ENCODE measurements at regions not wholly inside any gene's neighbourhood (a gene's known extent, or its start where the extent isn't known, plus 50 kb on each side); places are given as distances from the start of the nearest gene placed in this dataset.

GRCh38 chr12:75771023-75771422 is 259.6 kb upstream of the KRR1 start:
- H2AFZ ChIP-seq (ENCODE audit: low read length), result no peak overlapping the region
- H3K9ac ChIP-seq (ENCODE audit: insufficient read depth, low read length), result no peak overlapping the region
- DNase-seq (ENCODE audit: low read depth in 2 of 2), result no peak
- no peak overlapping the region for H3K4me2 ChIP-seq (ENCODE audit: extremely low read depth, insufficient read depth, low read length)
- no peaks in the 10 kb centered on the region for H3K27me3 ChIP-seq (ENCODE audit: control insufficient read depth, insufficient read depth, low read length)
- no peaks in the 10 kb centered on the region for H3K79me2 ChIP-seq (ENCODE audit: control insufficient read depth, insufficient read depth, low read length)
- no peaks in the 10 kb centered on the region for H3K9me3 ChIP-seq (ENCODE audit: control insufficient read depth, insufficient read depth, low read depth, low read length)
- no peak overlapping the region for H3K27ac ChIP-seq (ENCODE audit: insufficient read depth, low read length)
- H3K4me3 ChIP-seq (replicated peaks in 1 of 4; ENCODE audit: control extremely low read depth in 1 of 4, insufficient read depth in 1 of 4, low read depth in 3 of 4, low read length in 4 of 4), result no peak overlapping the region
- no peak for TF ChIP-seq EZH2 (IDR thresholded peaks at IDR 0.05; ENCODE audit: low read length, missing control alignments)
- TF ChIP-seq CTCF (conservative IDR thresholded peaks at IDR 0.05 in 1 of 2, IDR thresholded peaks at IDR 0.05 in 1 of 2; ENCODE audit: low read depth in 1 of 2, low read length in 2 of 2), result no peak
- H3K36me3 ChIP-seq (ENCODE audit: control insufficient read depth, insufficient read depth, low read length), result no peaks in the 10 kb centered on the region
- no peaks in the 10 kb centered on the region for H4K20me1 ChIP-seq (ENCODE audit: control insufficient read depth, extremely low read depth, insufficient read depth, low read length)
- peaks cover 6% of the 10 kb centered on the region for H3K4me1 ChIP-seq (ENCODE audit: control insufficient read depth, extremely low read depth, insufficient read depth, low read length)

DNA sequence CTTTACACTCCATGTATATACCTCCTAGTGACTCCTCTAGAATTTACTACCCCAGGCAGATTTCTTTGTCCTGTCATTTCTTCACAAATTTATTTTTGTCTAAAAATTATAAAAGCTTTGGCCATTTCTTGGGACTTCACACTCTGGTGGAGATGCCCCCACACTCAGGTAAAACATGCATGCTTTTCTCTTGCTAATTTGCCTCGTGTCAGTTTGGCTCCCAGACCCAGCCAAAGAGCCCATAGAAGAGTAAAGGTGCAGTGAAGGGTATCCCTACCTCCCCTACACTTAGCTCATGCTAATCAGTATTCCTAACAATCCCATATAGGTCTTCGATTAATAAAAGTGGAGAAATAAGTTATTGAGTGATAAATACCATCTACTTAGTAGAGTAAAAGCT is 256.5 kb upstream of the KRR1 start:
- Histone ChIP-seq H3K36me3 (ENCODE audit: control insufficient read depth, insufficient read depth, low read length) (no peaks in the 10 kb centered on the region), H3K4me1 (ENCODE audit: control insufficient read depth, extremely low read depth, insufficient read depth, low read length) (peaks cover 6% of the 10 kb centered on the region), H3K4me3 (replicated peaks in 1 of 4; ENCODE audit: control extremely low read depth in 1 of 4, insufficient read depth in 1 of 4, low read depth in 3 of 4, low read length in 4 of 4) (no peak overlapping the region), H3K9me3 (ENCODE audit: control insufficient read depth, insufficient read depth, low read depth, low read length) (no peaks in the 10 kb centered on the region), H3K27ac (ENCODE audit: insufficient read depth, low read length) (no peak overlapping the region), H4K20me1 (ENCODE audit: control insufficient read depth, extremely low read depth, insufficient read depth, low read length) (no peaks in the 10 kb centered on the region), H3K9ac (ENCODE audit: insufficient read depth, low read length) (no peak overlapping the region), H3K27me3 (ENCODE audit: control insufficient read depth, insufficient read depth, low read length) (no peaks in the 10 kb centered on the region), H2AFZ (ENCODE audit: low read length) (no peak overlapping the region), H3K4me2 (ENCODE audit: extremely low read depth, insufficient read depth, low read length) (no peak overlapping the region), H3K79me2 (ENCODE audit: control insufficient read depth, insufficient read depth, low read length) (no peaks in the 10 kb centered on the region)
- DNase-seq (ENCODE audit: low read depth in 2 of 2), result no peak
- TF ChIP-seq EZH2 (IDR thresholded peaks at IDR 0.05; ENCODE audit: low read length, missing control alignments) (no peak), CTCF (conservative IDR thresholded peaks at IDR 0.05 in 1 of 2, IDR thresholded peaks at IDR 0.05 in 1 of 2; ENCODE audit: low read depth in 1 of 2, low read length in 2 of 2) (no peak)

- DNase-seq (ENCODE audit: low read depth in 2 of 2), result peak; percentile 70 to 80
- no peak overlapping the region for H2AFZ ChIP-seq (ENCODE audit: low read length)
- H3K27ac ChIP-seq (ENCODE audit: insufficient read depth, low read length), result no peak overlapping the region
These were observed 255.1 kb upstream of the KRR1 start for GRCh38 chr12:75766263-75767160.

More at GRCh38 chr12:75766263-75767160, 255.1 kb upstream of the KRR1 start:
- no peak overlapping the region for H3K4me2 ChIP-seq (ENCODE audit: extremely low read depth, insufficient read depth, low read length)
- H3K9me3 ChIP-seq (ENCODE audit: control insufficient read depth, insufficient read depth, low read depth, low read length), result no peaks in the 10 kb centered on the region
- no peaks in the 10 kb centered on the region for H3K79me2 ChIP-seq (ENCODE audit: control insufficient read depth, insufficient read depth, low read length)
- no peak overlapping the region for H3K9ac ChIP-seq (ENCODE audit: insufficient read depth, low read length)
- no peak for TF ChIP-seq CTCF (conservative IDR thresholded peaks at IDR 0.05 in 1 of 2, IDR thresholded peaks at IDR 0.05 in 1 of 2; ENCODE audit: low read depth in 1 of 2, low read length in 2 of 2)
- TF ChIP-seq EZH2 (IDR thresholded peaks at IDR 0.05; ENCODE audit: low read length, missing control alignments), result no peak
- peaks cover 6% of the 10 kb centered on the region for H3K4me1 ChIP-seq (ENCODE audit: control insufficient read depth, extremely low read depth, insufficient read depth, low read length)
- H4K20me1 ChIP-seq (ENCODE audit: control insufficient read depth, extremely low read depth, insufficient read depth, low read length), result no peaks in the 10 kb centered on the region
- H3K4me3 ChIP-seq (replicated peaks in 1 of 4; ENCODE audit: control extremely low read depth in 1 of 4, insufficient read depth in 1 of 4, low read depth in 3 of 4, low read length in 4 of 4), result no peak overlapping the region
- H3K36me3 ChIP-seq (ENCODE audit: control insufficient read depth, insufficient read depth, low read length), result no peaks in the 10 kb centered on the region
- no peaks in the 10 kb centered on the region for H3K27me3 ChIP-seq (ENCODE audit: control insufficient read depth, insufficient read depth, low read length)
